A204.1 (cell line): ENCODE measurements at regions not wholly inside any gene's neighbourhood (a gene's known extent, or its start where the extent isn't known, plus 50 kb on each side); places are given as distances from the start of the nearest gene placed in this dataset.
A peak's percentile ranks its signal among the peaks of the same experiment; 100 is the strongest.
"Not testable (repeated sequence)": the region's sequence is repeated elsewhere in the genome, so short reads cannot be mapped to it uniquely, and the experiment has no call there.

Experiments used
- FAIRE-seq: peaks from 2 replicates; lab custom pipeline; 2012; peaks lifted over from hg19 to GRCh38; lab: Jason Lieb, UNC

DNA sequence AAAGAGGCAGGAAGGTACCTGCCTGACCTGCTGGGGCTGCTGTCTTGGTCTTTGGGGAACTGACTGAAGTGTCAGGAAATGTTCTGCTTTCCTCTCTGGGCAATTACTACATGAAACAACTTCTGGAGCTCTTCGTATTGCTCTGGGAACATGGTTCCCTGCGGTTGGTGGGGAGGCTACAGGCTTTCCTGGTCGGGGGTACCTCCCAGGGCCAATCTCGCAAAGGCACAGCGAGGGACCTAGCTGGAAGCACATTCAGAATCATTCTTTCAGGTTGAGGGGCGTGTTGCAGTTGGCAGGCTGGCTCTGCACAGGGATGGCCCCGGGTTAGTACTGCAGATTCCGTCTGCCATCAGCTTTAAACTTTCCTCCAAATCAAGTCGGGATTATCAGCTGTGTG is 88.9 kb upstream of the RANBP3L start:
- no peak for FAIRE-seq

GRCh38 chr5:36392186-36392585 is 90.5 kb upstream of the RANBP3L start:
- FAIRE-seq = no peak

DNA sequence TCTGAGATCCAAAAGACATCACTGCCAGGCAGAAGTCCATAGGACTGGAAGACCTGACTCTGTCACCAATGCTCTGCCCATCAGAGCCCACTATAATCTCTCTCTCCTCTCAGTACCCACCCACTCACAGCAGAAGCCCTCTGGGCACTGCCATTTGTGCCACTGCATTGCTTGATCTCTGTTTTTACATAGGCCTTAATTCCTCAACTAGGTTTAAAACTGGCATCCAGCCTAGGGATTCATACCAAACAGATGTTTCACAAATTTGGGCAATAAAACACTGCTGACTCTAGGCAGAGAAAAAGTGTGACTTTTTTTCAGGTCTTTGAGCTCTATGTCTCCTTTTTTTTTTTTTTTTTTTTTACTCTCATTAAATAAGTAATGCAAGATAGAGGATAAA is 91.1 kb upstream of the RANBP3L start:
- FAIRE-seq = no peak

DNA sequence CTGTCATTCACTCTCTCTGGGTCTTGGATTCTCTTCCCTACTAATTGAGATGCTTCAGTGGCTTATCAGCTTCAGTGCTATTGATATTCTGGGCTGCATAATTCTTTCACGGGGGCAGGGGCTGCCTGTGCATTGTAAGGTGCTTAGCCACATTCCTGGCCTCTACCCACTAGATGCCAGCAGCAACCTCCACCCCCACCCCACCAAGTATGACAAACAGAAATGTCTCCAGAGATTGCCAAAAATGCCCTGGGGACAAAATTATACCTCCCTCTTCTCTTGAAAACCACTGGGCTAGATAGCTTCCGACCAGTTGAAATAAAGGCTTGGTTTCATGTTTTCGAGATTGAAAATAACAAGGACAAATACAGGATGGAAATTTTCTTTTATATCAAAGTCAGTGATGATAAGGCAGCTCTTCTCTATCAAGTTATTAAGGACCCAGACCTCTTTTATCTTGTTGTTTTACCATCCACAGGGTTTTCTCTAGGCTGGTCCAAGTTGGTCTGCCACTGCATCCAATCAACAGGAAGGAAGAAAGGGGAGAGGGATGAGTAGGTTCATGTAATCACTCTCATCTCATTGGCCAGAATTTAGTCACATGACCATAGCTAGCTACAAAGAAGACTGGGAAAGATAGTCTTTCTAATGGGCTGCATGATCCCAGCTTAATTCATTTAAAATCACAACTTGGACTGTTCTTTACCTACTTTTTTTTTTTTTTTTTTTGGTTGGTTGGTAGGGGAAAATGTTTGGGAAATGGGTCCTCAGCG is 92.1 kb upstream of the RANBP3L start:
- no peak for FAIRE-seq

- FAIRE-seq = no peak
Observed at GRCh38 chr5:36395260-36395659, 93.6 kb upstream of the RANBP3L start.

DNA sequence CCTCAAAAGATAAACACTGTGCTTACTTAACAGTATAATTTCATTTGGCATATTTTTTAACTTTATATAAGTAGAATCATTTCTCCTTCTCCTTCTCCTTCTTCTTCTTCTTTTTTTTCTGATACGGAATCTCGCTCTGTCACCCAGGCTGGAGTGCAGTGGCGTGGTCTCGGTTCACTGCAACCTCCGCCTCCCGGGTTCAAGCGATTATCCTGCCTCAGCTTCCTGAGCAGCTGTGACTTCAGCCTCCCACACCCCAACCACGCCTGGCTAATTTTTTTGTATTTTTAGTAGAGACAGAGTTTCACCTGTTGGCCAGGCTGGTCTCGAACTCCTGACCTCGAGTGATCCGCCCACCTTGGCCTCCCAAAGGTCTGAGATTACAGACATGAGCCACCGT is 94.2 kb upstream of the RANBP3L start:
- not testable (repeated sequence) for FAIRE-seq

GRCh38 chr5:36396640-36397039 is 94.9 kb upstream of the RANBP3L start:
- FAIRE-seq = no peak

- FAIRE-seq = no peak
Observed at GRCh38 chr5:36397901-36398536, 96.3 kb upstream of the RANBP3L start.

DNA sequence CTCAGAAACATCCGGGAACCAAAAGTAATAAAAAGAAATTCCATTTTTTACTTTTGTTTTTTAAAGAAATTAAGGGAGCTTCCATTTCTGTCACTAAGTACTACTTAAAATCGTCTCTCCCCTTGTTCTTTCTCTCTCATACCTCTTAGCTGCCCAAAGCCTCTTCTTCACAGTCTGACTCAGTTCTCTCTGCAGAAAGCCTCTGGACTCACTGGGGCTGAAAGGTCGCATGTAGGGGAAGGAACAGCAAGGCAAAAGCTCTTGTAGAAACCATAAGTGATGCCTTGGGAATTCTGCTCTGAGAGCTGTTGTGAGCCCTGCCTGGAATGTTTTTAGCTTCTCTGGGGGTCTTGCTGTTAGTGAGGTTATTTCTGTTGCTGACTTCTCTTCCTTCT is 100.8 kb upstream of the RANBP3L start:
- no peak for FAIRE-seq

- no peak for FAIRE-seq
Observed at GRCh38 chr5:36403632-36404311, 102.1 kb upstream of the RANBP3L start.

GRCh38 chr5:36406023-36406422 is 104.3 kb upstream of the RANBP3L start:
- no peak for FAIRE-seq

- no peak for FAIRE-seq
Observed at GRCh38 chr5:36407396-36407795, 105.7 kb upstream of the RANBP3L start.

DNA sequence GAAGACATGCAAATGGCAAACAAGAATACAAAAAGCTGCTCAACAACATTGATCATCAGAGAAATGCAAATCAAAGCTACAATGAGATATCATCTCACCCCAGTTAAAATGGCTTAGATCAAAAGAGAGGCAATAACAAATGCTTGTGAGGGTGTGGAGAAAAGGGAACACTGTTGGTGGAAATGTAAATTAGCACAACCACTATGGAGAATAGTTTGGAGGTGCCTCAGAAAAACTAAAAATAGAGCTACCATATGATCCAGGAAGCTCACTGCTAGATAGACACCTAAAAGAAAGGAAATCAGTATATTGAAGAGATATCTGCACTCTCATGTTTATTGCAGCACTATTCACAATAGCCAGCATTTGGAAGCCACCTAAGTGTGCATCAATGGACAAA is 108.0 kb upstream of the RANBP3L start:
- FAIRE-seq = not testable (repeated sequence)

GRCh38 chr5:36410672-36411071 is 109.0 kb upstream of the RANBP3L start:
- FAIRE-seq = not testable (repeated sequence)

DNA sequence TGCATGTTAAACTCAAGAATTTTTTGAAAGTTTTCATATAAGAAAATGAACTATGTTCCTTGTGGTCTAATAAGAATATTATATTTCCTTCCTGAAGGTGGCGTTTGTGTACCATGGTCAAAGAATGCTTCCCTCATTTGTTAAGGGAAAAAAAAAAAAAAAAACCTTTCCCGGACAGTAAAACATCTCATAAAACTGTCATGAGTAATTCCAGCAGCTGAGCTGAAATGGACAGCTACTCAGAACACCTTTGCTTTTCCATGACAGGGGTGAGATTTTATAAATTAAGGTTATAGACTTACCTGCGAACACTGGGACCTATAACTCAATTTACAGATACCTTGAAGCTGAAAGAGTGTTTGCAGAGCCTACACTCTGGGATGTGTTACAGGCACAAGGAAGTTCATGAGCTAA is 113.2 kb upstream of the RANBP3L start:
- peak; percentile 96 for FAIRE-seq

DNA sequence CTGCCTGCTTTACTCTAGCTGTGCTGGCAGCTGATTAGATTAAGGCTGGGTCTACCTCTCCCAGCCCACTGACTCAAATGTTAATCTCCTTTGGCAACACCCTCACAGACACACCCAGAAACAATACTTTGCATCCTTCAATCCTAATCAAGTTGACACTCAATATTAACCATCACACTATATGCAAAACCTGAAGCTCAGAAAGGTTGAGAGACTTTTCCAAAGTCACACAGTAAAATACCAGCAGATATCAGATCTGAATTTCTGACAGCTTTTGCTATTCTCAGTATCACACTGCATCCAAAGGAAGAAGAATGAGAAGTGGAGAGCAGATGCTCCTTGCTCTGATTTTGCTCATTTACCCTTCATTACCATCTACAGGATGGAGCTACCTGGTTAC is 114.9 kb upstream of the RANBP3L start:
- FAIRE-seq = no peak

DNA sequence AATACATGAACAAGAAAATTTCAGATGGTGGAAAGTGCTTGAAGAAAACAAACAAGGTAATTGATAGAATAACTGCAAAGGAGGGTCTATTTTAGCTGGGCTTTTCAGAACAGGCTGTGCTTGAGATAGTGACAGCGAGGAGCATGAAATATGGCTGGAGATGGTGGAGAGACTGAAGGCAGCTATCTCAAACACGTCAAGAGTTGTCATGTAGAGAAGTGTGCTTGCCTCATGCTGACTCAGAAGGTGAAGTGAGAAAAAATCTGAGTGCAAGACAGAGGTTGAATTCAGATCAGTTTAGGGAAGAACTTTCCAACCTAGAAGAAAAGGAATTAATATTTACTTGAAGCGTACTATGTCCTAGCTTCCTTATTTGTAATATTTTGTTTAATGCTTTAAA is 115.5 kb upstream of the RANBP3L start:
- FAIRE-seq = no peak

DNA sequence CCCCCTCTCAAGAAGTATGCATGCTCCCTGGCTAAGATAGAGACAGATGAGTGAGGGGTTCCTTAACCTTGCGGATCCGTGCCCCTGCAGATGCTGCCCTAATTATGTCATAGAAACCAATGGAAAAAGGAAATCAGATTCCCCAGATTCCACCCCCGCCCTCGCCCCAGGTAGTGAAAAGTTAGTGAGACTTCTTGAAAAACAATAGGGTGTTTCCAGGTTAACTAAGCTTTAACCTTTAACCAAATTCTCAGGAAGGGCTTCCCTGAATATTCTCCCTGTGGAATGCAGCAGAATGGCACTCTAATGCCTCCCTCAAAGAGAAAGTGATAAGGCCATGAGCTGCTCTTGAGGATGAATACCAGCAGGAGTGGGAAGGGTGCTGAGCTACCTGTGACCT is 116.0 kb upstream of the RANBP3L start:
- FAIRE-seq = no peak

DNA sequence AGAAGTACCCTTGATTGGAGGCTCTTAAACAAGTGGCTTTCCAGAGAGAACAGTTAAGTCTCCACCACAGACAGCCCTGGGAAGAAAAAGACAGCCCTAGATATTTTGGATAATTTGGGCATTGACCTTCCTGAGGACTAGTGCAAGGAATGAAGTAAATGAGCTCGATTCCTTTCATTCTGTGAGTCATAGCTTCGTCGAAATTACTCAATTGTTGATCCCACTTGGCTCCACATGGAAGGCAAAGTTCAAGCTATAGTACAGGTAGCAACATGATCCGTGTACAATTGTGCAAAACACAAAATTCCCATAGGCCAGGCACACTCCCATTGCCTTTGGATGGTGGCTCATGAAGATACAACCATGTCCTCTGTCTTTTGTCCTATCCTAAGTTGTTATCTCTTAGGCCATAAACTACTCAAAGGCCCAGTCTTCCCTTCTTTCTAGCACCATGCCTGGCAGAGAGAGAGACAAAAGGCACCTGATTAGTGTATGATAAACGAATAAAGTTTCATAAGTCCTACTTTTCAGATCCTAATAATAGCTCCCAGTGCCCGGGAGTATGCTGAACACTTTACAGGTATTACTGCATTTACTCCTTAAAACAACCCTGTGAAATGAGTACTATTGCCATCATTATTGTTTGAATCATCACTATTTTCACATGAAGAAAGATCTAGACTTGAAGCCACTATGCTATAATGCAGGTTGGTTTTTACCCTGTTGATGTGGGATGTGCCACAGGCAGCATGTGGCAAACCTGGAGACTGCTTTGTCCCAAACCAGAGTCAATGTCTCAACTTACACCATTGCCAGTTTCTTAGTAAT is 116.7 kb upstream of the RANBP3L start:
- no peak for FAIRE-seq

GRCh38 chr5:36421256-36421655 is 119.6 kb upstream of the RANBP3L start:
- no peak for FAIRE-seq

DNA sequence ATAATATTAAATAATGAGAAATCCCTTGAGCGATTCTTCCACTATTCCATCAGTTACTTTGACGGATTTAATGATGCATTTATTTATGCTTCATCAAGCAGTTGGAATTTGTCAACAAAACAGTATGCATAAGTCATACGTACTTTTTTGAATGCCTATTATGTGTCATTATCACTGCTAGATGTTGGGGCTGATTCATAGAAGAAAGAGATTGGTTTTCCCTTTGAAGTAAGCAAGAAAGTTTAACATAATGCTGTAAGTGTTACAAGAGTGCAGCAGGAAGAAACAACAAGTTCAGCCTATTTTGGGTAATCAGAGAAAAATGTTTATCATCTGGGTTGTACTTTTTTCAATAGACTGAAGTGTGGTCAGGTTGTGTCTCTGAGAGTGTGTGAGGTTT is 121.2 kb upstream of the RANBP3L start:
- no peak for FAIRE-seq

- FAIRE-seq = no peak
Observed at GRCh38 chr5:36423578-36424307, 122.0 kb upstream of the RANBP3L start.
